ENCODE measurements at regions not wholly inside any gene's neighbourhood (a gene's known extent, or its start where the extent isn't known, plus 50 kb on each side); places are given as distances from the start of the nearest gene placed in this dataset.

- no peak for TF ChIP-seq POLR2A (IDR thresholded peaks at IDR 0.05; ENCODE audit: low read depth, low read length)
- TF ChIP-seq CTCF (IDR thresholded peaks at IDR 0.05; ENCODE audit: extremely low read depth in 1 of 2, insufficient read depth in 1 of 2, low read depth in 1 of 2, low read length in 2 of 2): no peak
- no peak for TF ChIP-seq POLR2AphosphoS5 (IDR thresholded peaks at IDR 0.05; ENCODE audit: insufficient read depth, low read depth, low read length)
- TF ChIP-seq MAX (IDR thresholded peaks at IDR 0.05; ENCODE audit: insufficient read depth, insufficient read length): no peak
- no peak for TF ChIP-seq JUN (IDR thresholded peaks at IDR 0.05; ENCODE audit: borderline replicate concordance, insufficient read depth, insufficient read length, low read depth)
- no peak for TF ChIP-seq MYC (IDR thresholded peaks at IDR 0.05; ENCODE audit: low read depth, low read length)
- TF ChIP-seq EZH2 (IDR thresholded peaks at IDR 0.05; ENCODE audit: borderline replicate concordance, low read depth, low read length, severe bottlenecking): no peak
- TF ChIP-seq FOS (IDR thresholded peaks at IDR 0.05; ENCODE audit: borderline replicate concordance, insufficient read depth, low read length): no peak
Measured at GRCh38 chr6:133804265-133804664, 84.6 kb upstream of the TCF21 start.
